HepG2 (cell line): ENCODE measurements at regions not wholly inside any gene's neighbourhood (a gene's known extent, or its start where the extent isn't known, plus 50 kb on each side); places are given as distances from the start of the nearest gene placed in this dataset.

Experiments
- CC2D1A ChIP-seq: sonication (generic); formaldehyde crosslinking; IDR thresholded peaks from 2 replicates; pipeline ENCODE4 v1.8.1; 2023; ENCODE audit warnings: mild to moderate bottlenecking, missing genetic modification reagents
- E2F5 ChIP-seq: sonication (generic); formaldehyde crosslinking; conservative IDR thresholded peaks from 2 replicates; pipeline ENCODE4 v1.4.0; 2020; ENCODE audit warnings: missing genetic modification reagents
- EP300 ChIP-seq, 3 experiments: sonication (generic) in 1 of 3; formaldehyde crosslinking in 1 of 3; IDR thresholded peaks; 2 replicates each; pipeline versions ENCODE4 v1.5.1 to v1.6.1; 2011 to 2020; ENCODE audit warnings: low read depth in 2 of 3, low read length in 2 of 3, borderline replicate concordance in 1 of 3, improper control_type of control experiment in 1 of 3, mild to moderate bottlenecking in 1 of 3, missing genetic modification reagents in 1 of 3, moderate library complexity in 1 of 3
- POLR2A ChIP-seq, 2 experiments: IDR thresholded peaks; 2 replicates each; pipeline ENCODE4 v1.6.1; 2011; ENCODE audit warnings: low read depth in 2 of 2, low read length in 2 of 2, mild to moderate bottlenecking in 1 of 2, moderate library complexity in 1 of 2; ENCODE audit not compliant: insufficient read depth in 1 of 2
- PRDM15 ChIP-seq: sonication (generic); formaldehyde crosslinking; IDR thresholded peaks from 2 replicates; pipeline ENCODE4 v1.4.0; 2020; ENCODE audit warnings: missing genetic modification reagents
- SUZ12 ChIP-seq: fragments of 150-350 bp; IDR thresholded peaks from 2 replicates; pipeline ENCODE4 v1.6.1; 2014; ENCODE audit warnings: low read depth, low read length
- THAP7 ChIP-seq: sonication (generic); formaldehyde crosslinking; IDR thresholded peaks from 2 replicates; pipeline ENCODE4 v1.8.1; 2023; ENCODE audit warnings: mild to moderate bottlenecking, missing genetic modification reagents
- YY1 ChIP-seq: IDR thresholded peaks from 2 replicates; pipeline ENCODE4 v1.6.1; 2011; ENCODE audit warnings: low read length, low read depth, moderate library complexity, mild to moderate bottlenecking; ENCODE audit not compliant: insufficient read depth, insufficient replicate concordance
- ZKSCAN1 ChIP-seq: fragments of 150-350 bp; IDR thresholded peaks from 2 replicates; pipeline ENCODE4 v1.6.1; 2014; ENCODE audit warnings: low read length
- ZNF264 ChIP-seq: sonication (generic); formaldehyde crosslinking; IDR thresholded peaks from 2 replicates; pipeline ENCODE4 v1.4.0; 2020; ENCODE audit warnings: missing genetic modification reagents
- ZNF274 ChIP-seq: sonication (generic); formaldehyde crosslinking; IDR thresholded peaks from 2 replicates; pipeline ENCODE4 v1.5.1; 2020; ENCODE audit warnings: mild to moderate bottlenecking, missing genetic modification reagents
- ZNF75D ChIP-seq: sonication (generic); formaldehyde crosslinking; IDR thresholded peaks from 2 replicates; pipeline ENCODE4 v1.8.1; 2023; ENCODE audit warnings: missing genetic modification reagents, mild to moderate bottlenecking, borderline replicate concordance
- TF ChIP-seq, protein P1 (sequence below): sonication (generic); formaldehyde crosslinking; IDR thresholded peaks from 2 replicates; pipeline ENCODE4 v1.8.0; 2022; ENCODE audit warnings: missing genetic modification reagents, mild to moderate bottlenecking, borderline replicate concordance

DNA sequence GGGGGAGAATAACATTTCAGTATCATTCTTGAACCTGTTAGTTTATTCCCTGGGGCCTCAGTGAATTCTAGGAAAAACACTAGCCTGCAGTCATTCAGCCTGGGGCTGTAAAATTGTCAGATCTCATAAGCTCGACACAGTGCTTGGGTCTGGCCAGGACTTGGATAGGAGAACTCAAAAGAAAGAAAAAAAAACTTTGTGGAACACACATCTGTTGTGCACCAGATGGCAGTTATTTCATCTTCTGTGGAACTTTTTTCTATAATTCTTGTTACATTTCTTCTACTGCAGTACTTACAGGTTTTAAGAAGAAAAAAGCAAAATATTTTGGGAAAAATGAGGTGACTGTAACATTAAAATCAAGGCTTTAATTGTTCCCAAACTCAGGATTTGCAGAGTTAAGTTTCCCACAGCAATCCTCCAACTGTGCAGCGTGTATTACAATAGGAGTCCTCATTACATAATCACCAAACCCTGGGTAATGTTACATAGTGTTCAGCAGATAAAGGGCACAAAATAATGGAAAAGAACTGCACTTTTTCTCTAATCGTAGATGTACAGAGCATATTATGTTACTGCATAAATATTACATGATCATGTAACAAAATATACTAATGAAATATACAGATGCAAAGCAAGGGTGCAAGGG is 531.1 kb upstream of the CITED2 start:
- no peak for TF ChIP-seq YY1
- TF ChIP-seq SUZ12 = no peak
- TF ChIP-seq EP300 (IDR thresholded peaks at IDR 0.05; ENCODE audit: low read depth in 2 of 2, low read length in 2 of 2) = no peak
- no peak for TF ChIP-seq EP300 (CRISPR knock-in tag; IDR thresholded peaks at IDR 0.05; ENCODE audit: borderline replicate concordance)
- TF ChIP-seq POLR2A (IDR thresholded peaks at IDR 0.05; ENCODE audit: insufficient read depth in 1 of 2, low read depth in 2 of 2, low read length in 2 of 2) = no peak
- TF ChIP-seq ZNF264 (CRISPR knock-in tag) = no peak
- TF ChIP-seq ZNF75D (CRISPR knock-in tag) = no peak
- TF ChIP-seq PRDM15 (CRISPR knock-in tag) = no peak
- no peak for TF ChIP-seq E2F5 (CRISPR knock-in tag)
- TF ChIP-seq, protein P1, sequence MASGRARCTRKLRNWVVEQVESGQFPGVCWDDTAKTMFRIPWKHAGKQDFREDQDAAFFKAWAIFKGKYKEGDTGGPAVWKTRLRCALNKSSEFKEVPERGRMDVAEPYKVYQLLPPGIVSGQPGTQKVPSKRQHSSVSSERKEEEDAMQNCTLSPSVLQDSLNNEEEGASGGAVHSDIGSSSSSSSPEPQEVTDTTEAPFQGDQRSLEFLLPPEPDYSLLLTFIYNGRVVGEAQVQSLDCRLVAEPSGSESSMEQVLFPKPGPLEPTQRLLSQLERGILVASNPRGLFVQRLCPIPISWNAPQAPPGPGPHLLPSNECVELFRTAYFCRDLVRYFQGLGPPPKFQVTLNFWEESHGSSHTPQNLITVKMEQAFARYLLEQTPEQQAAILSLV (CRISPR knock-in tag) = no peak
- TF ChIP-seq ZKSCAN1 = no peak
- no peak for TF ChIP-seq ZNF274 (CRISPR knock-in tag)
- no peak for TF ChIP-seq CC2D1A (CRISPR knock-in tag)
- no peak for TF ChIP-seq THAP7 (CRISPR knock-in tag)
